Activated CD8-positive, alpha-beta T cell treated with anti-CD3 and anti-CD28 coated beads, Interleukin-2, amount 10 ng/mL, durations not matched to agents 7 days and 5 days (primary cell): ENCODE measurements at regions not wholly inside any gene's neighbourhood (a gene's known extent, or its start where the extent isn't known, plus 50 kb on each side); places are given as distances from the start of the nearest gene placed in this dataset.

Source experiments
- ATAC-seq: fragments of 150-1000 bp; cut with Tn5 transposase; one replicate; pipeline ENCODE4 v1.10.0; 2021; ENCODE audit warnings: moderate library complexity
- CTCF ChIA-PET: fragments of 350-600 bp; sonication (Branson Sonifier 250); formaldehyde crosslinking; loops from one replicate; lab custom pipeline; 2021; ENCODE audit warnings: antibody characterized with exemption; lab: Charles Lee
- POLR2A ChIA-PET: fragments of 350-600 bp; sonication (Branson Sonifier 250); formaldehyde crosslinking; loops from one replicate; lab custom pipeline; 2021; ENCODE audit warnings: antibody characterized with exemption; lab: Charles Lee
- DNase-seq: peaks from one replicate; pipeline ENCODE4 v3.0.0-alpha.2; 2020
- H3K27ac Mint-ChIP-seq: one replicate; pipeline ENCODE4 v1.8.0; 2021; ENCODE audit warnings: mild to moderate bottlenecking, mixed read lengths
- H3K27me3 Mint-ChIP-seq: one replicate; pipeline ENCODE4 v1.8.0; 2021; ENCODE audit warnings: low read depth, mixed read lengths
- H3K36me3 Mint-ChIP-seq: one replicate; pipeline ENCODE4 v1.8.0; 2021; ENCODE audit warnings: low read depth, mixed read lengths
- H3K4me1 Mint-ChIP-seq: one replicate; pipeline ENCODE4 v1.8.0; 2021; ENCODE audit warnings: low read depth, mixed read lengths
- H3K4me3 Mint-ChIP-seq: one replicate; pipeline ENCODE4 v1.8.0; 2021; ENCODE audit warnings: mild to moderate bottlenecking, mixed read lengths
- H3K9me3 Mint-ChIP-seq: one replicate; pipeline ENCODE4 v1.8.0; 2022; ENCODE audit warnings: mixed read lengths; ENCODE audit not compliant: insufficient read depth

GRCh38 chr1:30196457-30196856 is 526.9 kb downstream of the MATN1 start:
- Mint-ChIP-seq H3K4me3 (no peak overlapping the region), H3K27me3 (peaks cover 16% of the 10 kb centered on the region), H3K9me3 (peaks cover 10% of the 10 kb centered on the region), H3K27ac (no peak overlapping the region), H3K36me3 (no peaks in the 10 kb centered on the region), H3K4me1 (peaks cover 5% of the 10 kb centered on the region)
- ATAC-seq (no peak), DNase-seq (no peak)
- ChIA-PET POLR2A (no interaction called here), CTCF (no interaction called here)

GRCh38 chr1:30195424-30196134 is 527.8 kb downstream of the MATN1 start:
- Mint-ChIP-seq H3K4me3 (no peak overlapping the region), H3K9me3 (peaks cover 6% of the 10 kb centered on the region), H3K27me3 (peaks cover 16% of the 10 kb centered on the region), H3K27ac (no peak overlapping the region), H3K36me3 (no peaks in the 10 kb centered on the region), H3K4me1 (peaks cover 14% of the 10 kb centered on the region)
- ATAC-seq (no peak), DNase-seq (no peak)
- ChIA-PET POLR2A (no interaction called here), CTCF (no interaction called here)

GRCh38 chr1:30194741-30195423 is 528.5 kb downstream of the MATN1 start:
- ChIA-PET POLR2A (no interaction called here), CTCF (no interaction called here)
- Mint-ChIP-seq H3K4me3 (no peak overlapping the region), H3K27me3 (peaks cover 12% of the 10 kb centered on the region), H3K4me1 (peaks cover 18% of the 10 kb centered on the region), H3K36me3 (no peaks in the 10 kb centered on the region), H3K9me3 (no peaks in the 10 kb centered on the region), H3K27ac (no peak overlapping the region)
- ATAC-seq (no peak), DNase-seq (no peak)

- Mint-ChIP-seq H3K36me3 (no peaks in the 10 kb centered on the region), H3K4me3 (no peak overlapping the region), H3K4me1 (peaks cover 18% of the 10 kb centered on the region), H3K27ac (no peak overlapping the region), H3K9me3 (no peaks in the 10 kb centered on the region), H3K27me3 (peaks cover 12% of the 10 kb centered on the region)
- no peak for DNase-seq
- POLR2A ChIA-PET: no interaction called here
- no peak for ATAC-seq
- CTCF ChIA-PET: no interaction called here
These were observed 529.3 kb downstream of the MATN1 start for GRCh38 chr1:30194046-30194619.

- Mint-ChIP-seq H3K4me1 (peaks cover 18% of the 10 kb centered on the region), H3K9me3 (no peaks in the 10 kb centered on the region), H3K27ac (no peak overlapping the region), H3K36me3 (no peaks in the 10 kb centered on the region), H3K27me3 (peaks cover 10% of the 10 kb centered on the region), H3K4me3 (no peak overlapping the region)
- no peak for DNase-seq
- ChIA-PET POLR2A (no interaction called here), CTCF (no interaction called here)
- no peak for ATAC-seq
These were observed 530.3 kb downstream of the MATN1 start for GRCh38 chr1:30192969-30193630.

- DNase-seq: peak; percentile 48
These were observed 532.2 kb downstream of the MATN1 start for GRCh38 chr1:30191154-30191702.

GRCh38 chr1:30190511-30191153 is 532.8 kb downstream of the MATN1 start:
- ChIA-PET CTCF (no interaction called here), POLR2A (no interaction called here)
- DNase-seq: no peak
- Mint-ChIP-seq H3K36me3 (no peaks in the 10 kb centered on the region), H3K27ac (no peak overlapping the region), H3K4me3 (no peak overlapping the region), H3K9me3 (no peaks in the 10 kb centered on the region), H3K4me1 (peaks cover 18% of the 10 kb centered on the region), H3K27me3 (peaks cover 4% of the 10 kb centered on the region)
- ATAC-seq: no peak

More at GRCh38 chr1:30191154-30191702, 532.2 kb downstream of the MATN1 start:
- Mint-ChIP-seq H3K27me3 (peaks cover 4% of the 10 kb centered on the region), H3K4me3 (no peak overlapping the region), H3K4me1 (peaks cover 18% of the 10 kb centered on the region), H3K36me3 (no peaks in the 10 kb centered on the region), H3K27ac (no peak overlapping the region), H3K9me3 (no peaks in the 10 kb centered on the region)
- peak; percentile 87 for ATAC-seq
- POLR2A ChIA-PET: no interaction called here
- CTCF ChIA-PET: no interaction called here

GRCh38 chr1:30189818-30190500 is 533.4 kb downstream of the MATN1 start:
- Mint-ChIP-seq H3K27me3 (peaks cover 4% of the 10 kb centered on the region), H3K4me1 (peaks cover 18% of the 10 kb centered on the region), H3K4me3 (no peak overlapping the region), H3K27ac (no peak overlapping the region), H3K9me3 (no peaks in the 10 kb centered on the region), H3K36me3 (no peaks in the 10 kb centered on the region)
- POLR2A ChIA-PET: no interaction called here
- no peak for ATAC-seq
- DNase-seq: no peak
- CTCF ChIA-PET: no interaction called here

- CTCF ChIA-PET: no interaction called here
- H3K27me3 Mint-ChIP-seq: peaks cover 4% of the 10 kb centered on the region
These were observed 534.4 kb downstream of the MATN1 start for GRCh38 chr1:30188999-30189398.

GRCh38 chr1:30188329-30188728 is 535.1 kb downstream of the MATN1 start:
- ChIA-PET POLR2A (no interaction called here), CTCF (no interaction called here)
- Mint-ChIP-seq H3K36me3 (no peaks in the 10 kb centered on the region), H3K27me3 (peaks cover 4% of the 10 kb centered on the region), H3K4me1 (peaks cover 18% of the 10 kb centered on the region), H3K4me3 (no peak overlapping the region), H3K9me3 (no peaks in the 10 kb centered on the region), H3K27ac (no peak overlapping the region)
- DNase-seq (no peak), ATAC-seq (no peak)

More at GRCh38 chr1:30188999-30189398, 534.4 kb downstream of the MATN1 start:
- Mint-ChIP-seq H3K4me3 (no peak overlapping the region), H3K27ac (no peak overlapping the region), H3K36me3 (no peaks in the 10 kb centered on the region), H3K4me1 (peaks cover 18% of the 10 kb centered on the region), H3K9me3 (no peaks in the 10 kb centered on the region)
- no peak for ATAC-seq
- DNase-seq: no peak
- POLR2A ChIA-PET: no interaction called here

GRCh38 chr1:30187413-30188023 is 535.9 kb downstream of the MATN1 start:
- CTCF ChIA-PET: no interaction called here
- H3K4me3 Mint-ChIP-seq: no peak overlapping the region
- ATAC-seq (no peak), DNase-seq (no peak)
- peaks cover 14% of the 10 kb centered on the region for H3K4me1 Mint-ChIP-seq
- H3K9me3 Mint-ChIP-seq: no peaks in the 10 kb centered on the region
- H3K27ac Mint-ChIP-seq: no peak overlapping the region
- peaks cover under 1% of the 10 kb centered on the region for H3K27me3 Mint-ChIP-seq
- no peaks in the 10 kb centered on the region for H3K36me3 Mint-ChIP-seq
- POLR2A ChIA-PET: no interaction called here
